ENCODE measurements at regions not wholly inside any gene's neighbourhood (a gene's known extent, or its start where the extent isn't known, plus 50 kb on each side); places are given as distances from the start of the nearest gene placed in this dataset.
"Not testable (repeated sequence)": the region's sequence is repeated elsewhere in the genome, so short reads cannot be mapped to it uniquely, and the experiment has no call there.

DNA sequence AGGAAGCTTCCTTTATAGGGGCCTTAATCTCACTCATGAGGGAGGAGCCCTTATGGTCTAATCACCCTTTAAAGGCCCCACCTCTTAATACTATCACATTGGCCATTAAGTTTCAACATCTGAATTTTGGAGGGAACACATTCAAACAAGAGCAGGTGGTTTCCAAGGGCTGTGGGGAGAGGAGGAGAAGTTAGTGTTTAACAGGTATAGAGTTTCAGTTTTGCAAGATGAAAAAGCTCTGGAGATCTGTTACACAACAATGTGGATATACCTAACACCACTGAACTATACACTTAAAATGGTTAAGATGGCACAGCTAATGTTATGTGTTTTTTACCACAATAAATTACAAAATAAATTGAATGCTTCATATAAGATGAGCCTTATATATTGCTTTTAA, 113.4 kb upstream of the DNAH14 start:
- CTCF ChIA-PET: no interaction called here
- Mint-ChIP-seq H3K4me1 (ENCODE audit: low read depth, unreplicated experiment) (no peaks in the 10 kb centered on the region), H3K4me3 (ENCODE audit: low read depth, unreplicated experiment) (no peak overlapping the region), H3K27me3 (ENCODE audit: unreplicated experiment) (peaks cover 40% of the 10 kb centered on the region), H3K27ac (ENCODE audit: unreplicated experiment) (no peak overlapping the region), H3K36me3 (ENCODE audit: insufficient read depth, unreplicated experiment) (no peaks in the 10 kb centered on the region), H3K9me3 (ENCODE audit: low read depth, unreplicated experiment) (peaks cover 2% of the 10 kb centered on the region)
- TF ChIP-seq, protein P1, sequence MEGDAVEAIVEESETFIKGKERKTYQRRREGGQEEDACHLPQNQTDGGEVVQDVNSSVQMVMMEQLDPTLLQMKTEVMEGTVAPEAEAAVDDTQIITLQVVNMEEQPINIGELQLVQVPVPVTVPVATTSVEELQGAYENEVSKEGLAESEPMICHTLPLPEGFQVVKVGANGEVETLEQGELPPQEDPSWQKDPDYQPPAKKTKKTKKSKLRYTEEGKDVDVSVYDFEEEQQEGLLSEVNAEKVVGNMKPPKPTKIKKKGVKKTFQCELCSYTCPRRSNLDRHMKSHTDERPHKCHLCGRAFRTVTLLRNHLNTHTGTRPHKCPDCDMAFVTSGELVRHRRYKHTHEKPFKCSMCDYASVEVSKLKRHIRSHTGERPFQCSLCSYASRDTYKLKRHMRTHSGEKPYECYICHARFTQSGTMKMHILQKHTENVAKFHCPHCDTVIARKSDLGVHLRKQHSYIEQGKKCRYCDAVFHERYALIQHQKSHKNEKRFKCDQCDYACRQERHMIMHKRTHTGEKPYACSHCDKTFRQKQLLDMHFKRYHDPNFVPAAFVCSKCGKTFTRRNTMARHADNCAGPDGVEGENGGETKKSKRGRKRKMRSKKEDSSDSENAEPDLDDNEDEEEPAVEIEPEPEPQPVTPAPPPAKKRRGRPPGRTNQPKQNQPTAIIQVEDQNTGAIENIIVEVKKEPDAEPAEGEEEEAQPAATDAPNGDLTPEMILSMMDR (IDR thresholded peaks at IDR 0.05; ENCODE audit: unreplicated experiment): no peak
- no peak for DNase-seq
- intact Hi-C loops (cut with micrococcal nuclease; ENCODE audit: unreplicated experiment): no loop called here
- BruUV-seq (replicated peaks): no TSS peak

GRCh38 chr1:224817382-224817781, 112.1 kb upstream of the DNAH14 start:
- Mint-ChIP-seq H3K36me3 (ENCODE audit: insufficient read depth, unreplicated experiment) (no peaks in the 10 kb centered on the region), H3K27ac (ENCODE audit: unreplicated experiment) (no peak overlapping the region), H3K9me3 (ENCODE audit: low read depth, unreplicated experiment) (peaks cover 8% of the 10 kb centered on the region), H3K4me1 (ENCODE audit: low read depth, unreplicated experiment) (no peaks in the 10 kb centered on the region), H3K4me3 (ENCODE audit: low read depth, unreplicated experiment) (no peak overlapping the region), H3K27me3 (ENCODE audit: unreplicated experiment) (peaks cover 40% of the 10 kb centered on the region)
- no TSS peak for BruUV-seq (replicated peaks)
- intact Hi-C loops (cut with micrococcal nuclease; ENCODE audit: unreplicated experiment): no loop called here
- no peak for DNase-seq
- CTCF ChIA-PET: no interaction called here
- TF ChIP-seq, protein P1 (IDR thresholded peaks at IDR 0.05; ENCODE audit: unreplicated experiment): no peak

DNA sequence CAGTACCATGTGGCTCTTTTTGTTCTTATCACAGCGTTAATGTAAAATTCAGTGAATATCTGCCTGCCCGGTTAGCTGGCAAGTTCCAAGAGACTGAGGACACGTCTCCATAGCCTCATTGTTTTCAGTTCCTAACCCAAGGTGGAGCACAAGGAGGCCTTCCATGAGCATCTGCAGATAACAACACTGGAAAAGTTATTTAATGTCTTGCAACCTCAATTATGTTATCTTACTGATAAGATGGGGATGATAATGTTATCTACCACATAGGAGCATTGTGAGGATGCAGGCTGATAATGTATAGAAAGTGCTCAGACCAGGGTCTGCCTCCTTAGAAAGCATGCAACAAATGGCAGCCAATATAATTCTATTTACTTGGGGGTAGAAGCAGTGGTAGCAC, 109.6 kb upstream of the DNAH14 start:
- CTCF ChIA-PET: interaction anchor here (0.6 kb wide), 1 partner anchor 33 kb away, joined by 4 read pairs; no protein-coding TSS in a partner anchor
- BruUV-seq (replicated peaks): no TSS peak
- no peaks in the 10 kb centered on the region for H3K36me3 Mint-ChIP-seq (ENCODE audit: insufficient read depth, unreplicated experiment)
- TF ChIP-seq, protein P1 (IDR thresholded peaks at IDR 0.05; ENCODE audit: unreplicated experiment): no peak
- H3K4me3 Mint-ChIP-seq (ENCODE audit: low read depth, unreplicated experiment): no peak overlapping the region
- DNase-seq: no peak
- H3K27me3 Mint-ChIP-seq (ENCODE audit: unreplicated experiment): peaks cover 48% of the 10 kb centered on the region
- H3K4me1 Mint-ChIP-seq (ENCODE audit: low read depth, unreplicated experiment): no peaks in the 10 kb centered on the region
- peaks cover 5% of the 10 kb centered on the region for H3K9me3 Mint-ChIP-seq (ENCODE audit: low read depth, unreplicated experiment)
- intact Hi-C loops (cut with micrococcal nuclease; ENCODE audit: unreplicated experiment): no loop called here
- no peak overlapping the region for H3K27ac Mint-ChIP-seq (ENCODE audit: unreplicated experiment)

DNA sequence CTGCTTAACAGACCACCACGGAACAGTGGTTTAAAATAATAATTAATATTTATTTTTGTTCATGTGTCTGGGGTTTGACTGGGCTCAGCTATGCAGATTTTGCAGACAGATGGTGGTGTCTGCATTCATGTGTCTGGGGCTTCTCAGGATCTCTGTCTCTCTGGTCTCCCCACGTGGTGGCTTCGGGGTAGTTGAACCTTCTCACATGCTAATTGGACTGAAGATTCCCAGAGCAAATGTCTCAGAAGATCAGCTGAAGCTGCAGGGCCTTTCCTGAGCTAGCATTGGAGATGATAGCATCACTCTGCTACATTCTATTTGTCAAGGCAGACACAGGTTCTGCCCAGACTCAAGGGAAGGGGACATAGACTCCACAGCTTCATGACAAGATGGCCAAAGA, 109.1 kb upstream of the DNAH14 start:
- Mint-ChIP-seq H3K4me1 (ENCODE audit: low read depth, unreplicated experiment) (no peaks in the 10 kb centered on the region), H3K9me3 (ENCODE audit: low read depth, unreplicated experiment) (peaks cover 5% of the 10 kb centered on the region), H3K4me3 (ENCODE audit: low read depth, unreplicated experiment) (no peak overlapping the region), H3K36me3 (ENCODE audit: insufficient read depth, unreplicated experiment) (no peaks in the 10 kb centered on the region), H3K27ac (ENCODE audit: unreplicated experiment) (no peak overlapping the region), H3K27me3 (ENCODE audit: unreplicated experiment) (peaks cover 53% of the 10 kb centered on the region)
- intact Hi-C loops (cut with micrococcal nuclease; ENCODE audit: unreplicated experiment): no loop called here
- CTCF ChIA-PET: interaction anchor here (0.6 kb wide), 1 partner anchor 34 kb away, joined by 4 read pairs; no protein-coding TSS in a partner anchor
- no peak for DNase-seq
- BruUV-seq (replicated peaks): no TSS peak
- TF ChIP-seq, protein P1 (IDR thresholded peaks at IDR 0.05; ENCODE audit: unreplicated experiment): no peak

DNA sequence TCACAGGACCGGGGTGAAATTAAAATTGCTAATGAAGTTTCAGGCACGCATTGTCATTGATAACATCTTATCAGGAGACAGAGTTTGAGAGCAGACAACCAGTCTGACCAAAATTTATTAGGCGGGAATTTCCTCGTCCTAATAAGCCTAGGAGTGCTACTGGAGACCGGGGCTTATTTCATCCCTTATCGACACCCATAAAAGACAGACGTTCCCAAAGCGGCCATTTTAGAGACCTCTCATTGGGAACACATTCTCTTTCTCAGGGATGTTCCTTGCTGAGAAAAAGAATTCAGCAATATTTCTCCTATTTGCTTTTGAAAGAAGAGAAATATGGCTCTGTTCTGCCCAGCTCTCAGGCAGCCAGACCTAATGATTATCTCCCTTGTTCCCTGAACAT, 107.7 kb upstream of the DNAH14 start:
- DNase-seq; H3K36me3 Mint-ChIP-seq (ENCODE audit: insufficient read depth, unreplicated experiment); H3K9me3 Mint-ChIP-seq (ENCODE audit: low read depth, unreplicated experiment); H3K4me3 Mint-ChIP-seq (ENCODE audit: low read depth, unreplicated experiment); intact Hi-C loops (cut with micrococcal nuclease; ENCODE audit: unreplicated experiment); BruUV-seq (replicated peaks); H3K27ac Mint-ChIP-seq (ENCODE audit: unreplicated experiment); H3K4me1 Mint-ChIP-seq (ENCODE audit: low read depth, unreplicated experiment); CTCF ChIA-PET: not testable (repeated sequence)
- peaks cover 49% of the 10 kb centered on the region for H3K27me3 Mint-ChIP-seq (ENCODE audit: unreplicated experiment)
